ENCODE measurements at regions not wholly inside any gene's neighbourhood (a gene's known extent, or its start where the extent isn't known, plus 50 kb on each side); places are given as distances from the start of the nearest gene placed in this dataset.

GRCh38 chr21:28112511-28112910 is 880.2 kb downstream of the LTN1 start:
- H3K27me3 Mint-ChIP-seq (ENCODE audit: insufficient read depth, unreplicated experiment) = no peaks in the 10 kb centered on the region
- intact Hi-C loops (cut with micrococcal nuclease; ENCODE audit: unreplicated experiment) = no loop called here

GRCh38 chr21:28111151-28111619 is 881.5 kb downstream of the LTN1 start:
- H3K27me3 Mint-ChIP-seq (ENCODE audit: insufficient read depth, unreplicated experiment) = no peaks in the 10 kb centered on the region
- no peaks in the 10 kb centered on the region for H3K27me3 ChIP-seq (replicated peaks; ENCODE audit: control insufficient read depth, insufficient read depth, low read length)
- no peak for TF ChIP-seq CTCF (IDR thresholded peaks at IDR 0.05; ENCODE audit: insufficient read depth in 1 of 2, low read depth in 1 of 2, low read length in 1 of 2, severe bottlenecking in 1 of 2, unreplicated experiment in 1 of 2)
- ChIA-PET POLR2A (no interaction called here), CTCF (no interaction called here)
- H3K4me3 Mint-ChIP-seq (ENCODE audit: unreplicated experiment) = no peak overlapping the region
- DNase-seq = no peak
- no peaks in the 10 kb centered on the region for H3K9me3 ChIP-seq
- no peaks in the 10 kb centered on the region for H3K36me3 Mint-ChIP-seq (ENCODE audit: insufficient read depth, unreplicated experiment)
- intact Hi-C loops (cut with micrococcal nuclease; ENCODE audit: unreplicated experiment) = no loop called here
- peaks cover 11% of the 10 kb centered on the region for H3K4me1 ChIP-seq
- H3K9me3 Mint-ChIP-seq (ENCODE audit: unreplicated experiment) = no peaks in the 10 kb centered on the region
- H3K27ac Mint-ChIP-seq (ENCODE audit: unreplicated experiment) = no peak overlapping the region
- BruUV-seq (replicated peaks) = no TSS peak
- H3K4me3 ChIP-seq (ENCODE audit: low read depth, low read length) = no peak overlapping the region
- H3K4me1 Mint-ChIP-seq (ENCODE audit: low read depth, unreplicated experiment) = peaks cover 13% of the 10 kb centered on the region
- no peaks in the 10 kb centered on the region for H3K36me3 ChIP-seq (ENCODE audit: control insufficient read depth, insufficient read depth, low read length)

More at GRCh38 chr21:28112511-28112910, 880.2 kb downstream of the LTN1 start:
- no peaks in the 10 kb centered on the region for H3K4me1 ChIP-seq
- no peak for DNase-seq
- ChIA-PET CTCF (no interaction called here), POLR2A (no interaction called here)
- Mint-ChIP-seq H3K9me3 (ENCODE audit: unreplicated experiment) (no peaks in the 10 kb centered on the region), H3K27ac (ENCODE audit: unreplicated experiment) (no peak overlapping the region), H3K36me3 (ENCODE audit: insufficient read depth, unreplicated experiment) (no peaks in the 10 kb centered on the region), H3K4me3 (ENCODE audit: unreplicated experiment) (no peak overlapping the region), H3K4me1 (ENCODE audit: low read depth, unreplicated experiment) (peaks cover under 1% of the 10 kb centered on the region)
- no peak overlapping the region for H3K4me3 ChIP-seq (ENCODE audit: low read depth, low read length)
- TF ChIP-seq CTCF (IDR thresholded peaks at IDR 0.05; ENCODE audit: insufficient read depth in 1 of 2, low read depth in 1 of 2, low read length in 1 of 2, severe bottlenecking in 1 of 2, unreplicated experiment in 1 of 2) = no peak
- no TSS peak for BruUV-seq (replicated peaks)
- H3K27me3 ChIP-seq (replicated peaks; ENCODE audit: control insufficient read depth, insufficient read depth, low read length) = no peaks in the 10 kb centered on the region
- no peaks in the 10 kb centered on the region for H3K36me3 ChIP-seq (ENCODE audit: control insufficient read depth, insufficient read depth, low read length)
- no peaks in the 10 kb centered on the region for H3K9me3 ChIP-seq

GRCh38 chr21:28110716-28111115 is 882.0 kb downstream of the LTN1 start:
- H3K4me1 Mint-ChIP-seq (ENCODE audit: low read depth, unreplicated experiment) = peaks cover 14% of the 10 kb centered on the region
- Histone ChIP-seq H3K9me3 (no peaks in the 10 kb centered on the region), H3K4me1 (peaks cover 12% of the 10 kb centered on the region), H3K27me3 (replicated peaks; ENCODE audit: control insufficient read depth, insufficient read depth, low read length) (no peaks in the 10 kb centered on the region), H3K36me3 (ENCODE audit: control insufficient read depth, insufficient read depth, low read length) (no peaks in the 10 kb centered on the region), H3K4me3 (ENCODE audit: low read depth, low read length) (no peak overlapping the region)
- no TSS peak for BruUV-seq (replicated peaks)
- no peaks in the 10 kb centered on the region for H3K36me3 Mint-ChIP-seq (ENCODE audit: insufficient read depth, unreplicated experiment)
- H3K27me3 Mint-ChIP-seq (ENCODE audit: insufficient read depth, unreplicated experiment) = no peaks in the 10 kb centered on the region
- intact Hi-C loops (cut with micrococcal nuclease; ENCODE audit: unreplicated experiment) = no loop called here
- no peaks in the 10 kb centered on the region for H3K9me3 Mint-ChIP-seq (ENCODE audit: unreplicated experiment)
- POLR2A ChIA-PET = no interaction called here
- TF ChIP-seq CTCF (IDR thresholded peaks at IDR 0.05; ENCODE audit: insufficient read depth in 1 of 2, low read depth in 1 of 2, low read length in 1 of 2, severe bottlenecking in 1 of 2, unreplicated experiment in 1 of 2) = no peak
- H3K27ac Mint-ChIP-seq (ENCODE audit: unreplicated experiment) = no peak overlapping the region
- no peak overlapping the region for H3K4me3 Mint-ChIP-seq (ENCODE audit: unreplicated experiment)
- no peak for DNase-seq
- CTCF ChIA-PET = no interaction called here

Data from Caco-2 (cell line).